ENCODE measurements at regions not wholly inside any gene's neighbourhood (a gene's known extent, or its start where the extent isn't known, plus 50 kb on each side); places are given as distances from the start of the nearest gene placed in this dataset.

DNA sequence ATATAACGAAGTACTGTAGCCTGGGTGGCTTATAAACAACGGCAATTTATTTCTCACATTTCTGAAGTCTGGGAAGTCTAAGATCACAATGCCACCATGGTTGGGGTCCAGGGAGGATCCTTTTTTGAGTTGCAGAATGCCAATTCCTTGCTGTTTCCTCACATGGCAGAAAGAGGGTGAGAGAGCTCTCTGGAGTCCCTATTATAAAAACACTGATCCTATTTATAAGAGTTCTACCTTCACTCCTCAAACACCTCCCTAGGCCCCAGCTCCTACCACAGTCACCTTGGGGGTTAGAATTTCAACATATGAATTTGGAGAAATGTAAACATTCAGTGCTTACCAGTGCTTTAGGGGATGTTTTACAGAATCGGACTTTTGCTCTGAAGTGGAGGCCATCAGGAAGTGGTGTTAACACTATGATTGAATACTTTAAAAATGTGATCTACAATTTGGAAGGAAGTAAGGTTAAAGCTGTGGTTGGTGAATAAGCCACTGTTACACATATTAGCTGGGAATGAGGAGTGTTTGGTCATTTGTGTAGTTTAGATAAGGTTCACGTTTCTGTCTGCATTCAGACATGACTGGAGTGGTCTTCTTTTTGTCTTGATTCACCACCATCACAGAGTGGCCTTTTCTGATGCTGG lies 79.9 kb upstream of the SPTLC3 start:
- Histone ChIP-seq H3K27ac (no peak overlapping the region), H3K27me3 (no peaks in the 10 kb centered on the region), H3K4me1 (no peaks in the 10 kb centered on the region), H3K9me3 (no peaks in the 10 kb centered on the region), H3K4me3 (no peak overlapping the region), H3K36me3 (no peaks in the 10 kb centered on the region)
- ATAC-seq (peak in 2 of 4 donors; percentile 34 to 38), FAIRE-seq (no peak), DNase-seq (no peak)
- WGBS, 2 donors, result 50 to 54% methylated on average over 4 of the region's 4 CpGs
- intact Hi-C loops (cut with DNase I), result no loop called here
- TF ChIP-seq, protein P1, sequence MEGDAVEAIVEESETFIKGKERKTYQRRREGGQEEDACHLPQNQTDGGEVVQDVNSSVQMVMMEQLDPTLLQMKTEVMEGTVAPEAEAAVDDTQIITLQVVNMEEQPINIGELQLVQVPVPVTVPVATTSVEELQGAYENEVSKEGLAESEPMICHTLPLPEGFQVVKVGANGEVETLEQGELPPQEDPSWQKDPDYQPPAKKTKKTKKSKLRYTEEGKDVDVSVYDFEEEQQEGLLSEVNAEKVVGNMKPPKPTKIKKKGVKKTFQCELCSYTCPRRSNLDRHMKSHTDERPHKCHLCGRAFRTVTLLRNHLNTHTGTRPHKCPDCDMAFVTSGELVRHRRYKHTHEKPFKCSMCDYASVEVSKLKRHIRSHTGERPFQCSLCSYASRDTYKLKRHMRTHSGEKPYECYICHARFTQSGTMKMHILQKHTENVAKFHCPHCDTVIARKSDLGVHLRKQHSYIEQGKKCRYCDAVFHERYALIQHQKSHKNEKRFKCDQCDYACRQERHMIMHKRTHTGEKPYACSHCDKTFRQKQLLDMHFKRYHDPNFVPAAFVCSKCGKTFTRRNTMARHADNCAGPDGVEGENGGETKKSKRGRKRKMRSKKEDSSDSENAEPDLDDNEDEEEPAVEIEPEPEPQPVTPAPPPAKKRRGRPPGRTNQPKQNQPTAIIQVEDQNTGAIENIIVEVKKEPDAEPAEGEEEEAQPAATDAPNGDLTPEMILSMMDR (IDR thresholded peaks at IDR 0.05), result no peak

DNA sequence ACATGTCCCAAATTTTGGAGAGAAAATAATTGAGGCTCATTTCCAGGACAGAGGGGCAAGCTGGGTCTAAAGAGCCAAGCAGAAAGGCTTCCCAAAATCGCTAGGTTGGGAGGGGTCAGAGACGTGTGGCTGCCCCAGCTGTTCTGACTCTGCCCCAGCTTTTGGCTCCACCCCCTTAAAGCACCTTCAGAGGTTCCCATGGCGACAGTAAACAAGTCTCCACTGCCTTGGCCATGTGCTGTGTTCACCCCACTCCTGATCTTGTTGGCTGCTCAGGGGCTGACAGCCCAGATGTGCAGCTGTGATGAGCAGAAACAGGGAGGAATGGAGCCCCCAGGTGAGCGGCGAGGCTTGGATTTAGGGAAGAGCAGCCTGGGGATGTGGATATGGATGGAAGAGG lies 72.8 kb upstream of the SPTLC3 start:
- ATAC-seq (peak; percentile 29 to 66 (median 63)), FAIRE-seq (no peak), DNase-seq (peak in 2 of 6 donors; percentile 18 to 34)
- no peaks in the 10 kb centered on the region for H3K9me3 ChIP-seq
- H3K27ac ChIP-seq, result no peak overlapping the region
- TF ChIP-seq, protein P1 (IDR thresholded peaks at IDR 0.05), result no peak
- H3K4me3 ChIP-seq, result no peak overlapping the region
- no peaks in the 10 kb centered on the region for H3K27me3 ChIP-seq
- H3K4me1 ChIP-seq, result no peaks in the 10 kb centered on the region
- intact Hi-C loops (cut with DNase I), result no loop called here
- no peaks in the 10 kb centered on the region for H3K36me3 ChIP-seq
- WGBS, 2 donors, result 65 to 75% methylated on average over 5 of the region's 5 CpGs

DNA sequence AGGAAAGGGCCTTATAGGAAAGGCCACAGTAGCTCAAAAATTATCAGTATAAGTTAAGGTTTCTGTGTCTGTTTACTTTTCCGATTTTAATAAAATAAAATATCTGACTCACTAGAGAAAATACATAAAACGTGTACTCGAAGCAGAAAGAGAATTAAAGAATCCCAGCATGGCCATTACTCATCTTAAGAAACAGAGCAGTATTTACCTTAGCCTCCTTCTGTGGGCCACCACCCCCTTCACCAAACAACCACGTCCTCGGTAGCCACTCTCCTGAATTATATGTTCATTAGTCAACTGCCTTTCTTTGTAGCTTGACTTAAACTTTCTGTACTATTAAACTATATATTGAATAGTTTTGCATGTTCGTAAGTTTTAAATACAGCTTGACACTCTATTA lies 72.2 kb upstream of the SPTLC3 start:
- H3K9me3 ChIP-seq, result no peaks in the 10 kb centered on the region
- no peaks in the 10 kb centered on the region for H3K27me3 ChIP-seq
- no peak overlapping the region for H3K4me3 ChIP-seq
- DNase-seq (no peak), ATAC-seq (no peak), FAIRE-seq (no peak)
- no peak overlapping the region for H3K27ac ChIP-seq
- WGBS, 2 donors, result 60 to 67% methylated on average over 6 of the region's 6 CpGs
- TF ChIP-seq, protein P1 (IDR thresholded peaks at IDR 0.05), result no peak
- no peaks in the 10 kb centered on the region for H3K4me1 ChIP-seq
- no peaks in the 10 kb centered on the region for H3K36me3 ChIP-seq
- intact Hi-C loops (cut with DNase I), result no loop called here

DNA sequence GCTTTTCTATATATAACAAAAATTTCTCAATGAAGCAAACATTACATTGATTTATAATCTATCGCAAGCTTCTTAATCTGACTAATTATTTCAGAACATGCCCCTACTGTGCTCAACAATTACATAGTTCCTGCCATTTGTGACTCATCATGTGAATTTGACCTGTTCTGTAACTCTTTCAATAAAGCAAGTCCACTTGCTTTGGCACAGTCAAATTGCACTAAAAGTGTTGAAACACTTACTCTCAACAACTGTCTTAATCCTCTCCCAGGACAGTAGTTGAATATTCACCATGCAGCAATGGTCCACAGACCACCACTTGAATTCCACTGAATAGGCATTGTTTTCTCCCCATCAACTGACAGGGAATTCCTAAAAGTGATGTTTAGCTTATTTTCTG lies 67.7 kb upstream of the SPTLC3 start:
- Histone ChIP-seq H3K27me3 (no peaks in the 10 kb centered on the region), H3K4me3 (no peak overlapping the region), H3K36me3 (no peaks in the 10 kb centered on the region), H3K4me1 (no peaks in the 10 kb centered on the region), H3K27ac (no peak overlapping the region), H3K9me3 (no peaks in the 10 kb centered on the region)
- TF ChIP-seq, protein P1 (IDR thresholded peaks at IDR 0.05), result no peak
- WGBS, 2 donors, result 100% methylated on average over 1 of the region's 1 CpG
- no peak for DNase-seq
- no peak for FAIRE-seq
- intact Hi-C loops (cut with DNase I), result no loop called here
- no peak for ATAC-seq

DNA sequence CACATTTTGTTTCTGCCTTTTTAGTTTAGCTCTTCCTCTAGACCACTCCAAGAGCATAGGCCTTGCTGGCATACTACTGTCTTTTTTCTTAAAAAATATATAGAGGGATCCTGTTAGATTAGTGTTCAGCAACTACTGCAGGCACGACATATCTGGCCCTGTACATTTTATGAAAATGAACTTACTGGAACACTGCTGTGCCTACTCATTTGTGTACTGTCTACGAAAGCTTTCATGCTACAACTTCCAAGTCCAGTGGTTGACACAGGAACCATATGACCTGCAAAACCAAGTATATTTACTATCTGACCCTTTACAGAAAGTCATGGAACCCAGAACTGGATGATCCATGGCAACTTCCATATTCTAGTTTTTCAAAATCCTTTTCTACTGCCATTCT lies 66.6 kb upstream of the SPTLC3 start:
- Histone ChIP-seq H3K36me3 (no peaks in the 10 kb centered on the region), H3K27me3 (no peaks in the 10 kb centered on the region), H3K27ac (no peak overlapping the region), H3K4me3 (no peak overlapping the region), H3K9me3 (no peaks in the 10 kb centered on the region), H3K4me1 (peaks cover 0 to 5% (median 0%) of the 10 kb centered on the region in 3 donors)
- TF ChIP-seq, protein P1 (IDR thresholded peaks at IDR 0.05), result no peak
- no peak for ATAC-seq
- intact Hi-C loops (cut with DNase I), result no loop called here
- no peak for FAIRE-seq
- 50 to 68% methylated on average over 2 of the region's 2 CpGs for WGBS, 2 donors
- no peak for DNase-seq
